ENCODE measurements at regions not wholly inside any gene's neighbourhood (a gene's known extent, or its start where the extent isn't known, plus 50 kb on each side); places are given as distances from the start of the nearest gene placed in this dataset.
"Not testable (repeated sequence)": the region's sequence is repeated elsewhere in the genome, so short reads cannot be mapped to it uniquely, and the experiment has no call there.

DNA sequence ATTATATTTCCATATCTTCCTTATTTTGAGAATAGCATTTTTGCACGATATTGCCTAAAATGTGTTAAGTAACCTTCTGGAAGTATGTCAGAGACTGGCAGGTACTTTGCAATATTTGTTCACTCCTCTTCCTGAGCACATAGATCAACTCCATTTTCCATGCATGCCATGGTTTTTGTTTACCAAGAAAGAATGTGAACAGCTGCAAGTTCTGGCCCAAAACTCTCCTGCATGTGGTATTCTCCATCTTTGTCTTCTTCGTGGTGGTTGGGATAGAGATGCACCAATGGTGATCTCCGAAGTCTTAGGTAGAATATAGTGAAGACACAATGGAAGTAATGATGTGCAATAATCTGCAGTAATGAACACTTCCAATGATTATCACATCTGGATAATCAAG is 2241.0 kb upstream of the RAG2 start:
- Mint-ChIP-seq H3K27ac (no peak overlapping the region), H3K27me3 (no peaks in the 10 kb centered on the region), H3K36me3 (ENCODE audit: low read depth) (no peaks in the 10 kb centered on the region), H3K4me1 (no peaks in the 10 kb centered on the region), H3K4me3 (no peak overlapping the region), H3K9me3 (ENCODE audit: low read depth) (peaks cover 7% of the 10 kb centered on the region)
- POLR2A ChIA-PET, result no interaction called here
- ATAC-seq, result no peak
- intact Hi-C loops (cut with DNase I, micrococcal nuclease), result no loop called here
- CTCF ChIA-PET, result no interaction called here
- no peak for DNase-seq

DNA sequence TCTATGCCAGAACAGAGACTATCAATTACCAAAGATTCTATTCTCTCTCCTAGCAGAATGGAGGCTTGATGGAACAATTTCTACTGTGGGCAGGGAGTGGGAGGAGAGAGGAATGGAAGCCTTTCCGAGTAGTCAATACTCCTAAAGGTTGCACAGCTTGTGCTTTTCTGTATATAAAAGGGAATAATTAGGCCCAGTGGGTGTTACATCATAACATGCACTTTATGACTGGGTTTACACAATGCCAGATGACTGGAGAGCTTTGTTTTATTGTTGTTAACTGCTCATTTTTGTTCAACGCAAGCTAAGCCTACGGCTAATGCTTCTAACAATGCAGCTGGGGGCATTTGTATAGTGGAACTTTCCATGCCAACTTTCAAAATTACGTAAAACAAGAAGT is 2237.9 kb upstream of the RAG2 start:
- CTCF ChIA-PET, result no interaction called here
- Mint-ChIP-seq H3K9me3 (ENCODE audit: low read depth) (peaks cover 6% of the 10 kb centered on the region), H3K27ac (no peak overlapping the region), H3K27me3 (no peaks in the 10 kb centered on the region), H3K4me1 (no peaks in the 10 kb centered on the region), H3K4me3 (no peak overlapping the region), H3K36me3 (ENCODE audit: low read depth) (no peaks in the 10 kb centered on the region)
- POLR2A ChIA-PET, result no interaction called here
- intact Hi-C loops (cut with DNase I, micrococcal nuclease), result no loop called here
- DNase-seq (no peak), ATAC-seq (no peak)

DNA sequence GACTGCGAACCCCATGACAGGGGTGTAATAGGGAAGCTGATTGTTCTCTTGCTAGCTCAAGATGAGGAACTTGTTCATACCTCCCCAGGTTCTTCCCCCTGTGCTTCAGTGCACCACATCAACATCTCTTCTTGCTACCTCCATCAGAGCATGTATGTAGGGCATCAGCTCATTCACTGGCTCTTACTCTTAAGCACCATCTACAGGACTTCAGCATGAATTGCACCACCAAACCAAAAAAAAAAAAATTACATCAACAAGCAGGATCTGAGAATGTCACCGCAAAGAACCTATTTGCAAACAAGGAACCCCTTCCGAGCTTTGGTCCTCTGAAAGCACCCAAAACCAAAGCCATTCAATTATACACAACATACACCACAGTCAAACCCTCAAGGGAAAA is 2226.5 kb upstream of the RAG2 start:
- intact Hi-C loops (cut with DNase I, micrococcal nuclease), result no loop called here

GRCh38 chr11:38821786-38822185 is 2223.8 kb upstream of the RAG2 start:
- ATAC-seq; intact Hi-C loops (cut with DNase I, micrococcal nuclease); H3K4me3 Mint-ChIP-seq; H3K27me3 Mint-ChIP-seq; CTCF ChIA-PET; POLR2A ChIA-PET; H3K36me3 Mint-ChIP-seq (ENCODE audit: low read depth); DNase-seq; H3K4me1 Mint-ChIP-seq; H3K27ac Mint-ChIP-seq: not testable (repeated sequence)
- peaks cover 29% of the 10 kb centered on the region for H3K9me3 Mint-ChIP-seq (ENCODE audit: low read depth)

More for the DNA sequence above, 2226.5 kb upstream of the RAG2 start:
- Mint-ChIP-seq H3K36me3 (ENCODE audit: low read depth) (no peaks in the 10 kb centered on the region), H3K27me3 (no peaks in the 10 kb centered on the region), H3K4me3 (no peak overlapping the region), H3K27ac (no peak overlapping the region), H3K9me3 (ENCODE audit: low read depth) (peaks cover 38% of the 10 kb centered on the region), H3K4me1 (no peaks in the 10 kb centered on the region)
- DNase-seq (no peak), ATAC-seq (no peak)
- ChIA-PET CTCF (no interaction called here), POLR2A (no interaction called here)

GRCh38 chr11:38819981-38820380 is 2221.9 kb upstream of the RAG2 start:
- no peak overlapping the region for H3K4me3 Mint-ChIP-seq
- ChIA-PET CTCF (no interaction called here), POLR2A (no interaction called here)
- intact Hi-C loops (cut with DNase I, micrococcal nuclease), result no loop called here
- ATAC-seq, result no peak
- H3K9me3 Mint-ChIP-seq (ENCODE audit: low read depth), result peaks cover 14% of the 10 kb centered on the region
- DNase-seq, result no peak
- H3K36me3 Mint-ChIP-seq (ENCODE audit: low read depth), result no peaks in the 10 kb centered on the region
- no peak overlapping the region for H3K27ac Mint-ChIP-seq
- no peaks in the 10 kb centered on the region for H3K27me3 Mint-ChIP-seq
- no peaks in the 10 kb centered on the region for H3K4me1 Mint-ChIP-seq

DNA sequence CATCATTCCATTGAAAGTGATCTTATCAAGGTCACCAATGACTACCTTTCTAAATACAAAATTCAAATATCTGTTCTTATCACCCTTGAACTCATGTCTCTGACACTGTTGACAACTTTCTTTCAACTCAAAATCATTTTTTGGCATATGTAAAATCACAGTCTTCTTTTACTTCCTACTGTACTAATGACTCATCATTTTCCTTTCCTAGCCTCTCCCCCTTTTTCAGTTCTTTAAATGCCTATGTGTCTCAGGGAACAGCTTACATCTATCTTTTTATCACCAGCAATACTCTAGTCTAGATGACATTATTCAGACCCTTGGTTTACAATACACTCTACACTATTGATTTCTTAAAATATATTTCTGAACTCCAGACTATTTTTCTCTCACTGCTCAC is 2220.7 kb upstream of the RAG2 start:
- intact Hi-C loops (cut with DNase I, micrococcal nuclease), result no loop called here
- DNase-seq, result no peak
- H3K27ac Mint-ChIP-seq, result no peak overlapping the region
- CTCF ChIA-PET, result no interaction called here
- H3K36me3 Mint-ChIP-seq (ENCODE audit: low read depth), result no peaks in the 10 kb centered on the region
- POLR2A ChIA-PET, result no interaction called here
- peaks cover 11% of the 10 kb centered on the region for H3K9me3 Mint-ChIP-seq (ENCODE audit: low read depth)
- H3K27me3 Mint-ChIP-seq, result no peaks in the 10 kb centered on the region
- H3K4me3 Mint-ChIP-seq, result no peak overlapping the region
- no peaks in the 10 kb centered on the region for H3K4me1 Mint-ChIP-seq
- ATAC-seq, result no peak

GRCh38 chr11:38814670-38815069 is 2216.6 kb upstream of the RAG2 start:
- no peaks in the 10 kb centered on the region for H3K4me1 Mint-ChIP-seq
- ATAC-seq (no peak), DNase-seq (no peak)
- H3K36me3 Mint-ChIP-seq (ENCODE audit: low read depth), result no peaks in the 10 kb centered on the region
- ChIA-PET POLR2A (no interaction called here), CTCF (no interaction called here)
- H3K27me3 Mint-ChIP-seq, result no peaks in the 10 kb centered on the region
- no peak overlapping the region for H3K4me3 Mint-ChIP-seq
- intact Hi-C loops (cut with DNase I, micrococcal nuclease), result no loop called here
- peaks cover 11% of the 10 kb centered on the region for H3K9me3 Mint-ChIP-seq (ENCODE audit: low read depth)
- no peak overlapping the region for H3K27ac Mint-ChIP-seq

GRCh38 chr11:38809521-38809920 is 2211.5 kb upstream of the RAG2 start:
- no peak overlapping the region for H3K27ac Mint-ChIP-seq
- no peak for DNase-seq
- H3K4me3 Mint-ChIP-seq, result no peak overlapping the region
- intact Hi-C loops (cut with DNase I, micrococcal nuclease), result no loop called here
- peaks cover 10% of the 10 kb centered on the region for H3K9me3 Mint-ChIP-seq (ENCODE audit: low read depth)
- no peak for ATAC-seq
- H3K27me3 Mint-ChIP-seq, result no peaks in the 10 kb centered on the region
- CTCF ChIA-PET, result no interaction called here
- no peaks in the 10 kb centered on the region for H3K4me1 Mint-ChIP-seq
- H3K36me3 Mint-ChIP-seq (ENCODE audit: low read depth), result no peaks in the 10 kb centered on the region
- POLR2A ChIA-PET, result no interaction called here

DNA sequence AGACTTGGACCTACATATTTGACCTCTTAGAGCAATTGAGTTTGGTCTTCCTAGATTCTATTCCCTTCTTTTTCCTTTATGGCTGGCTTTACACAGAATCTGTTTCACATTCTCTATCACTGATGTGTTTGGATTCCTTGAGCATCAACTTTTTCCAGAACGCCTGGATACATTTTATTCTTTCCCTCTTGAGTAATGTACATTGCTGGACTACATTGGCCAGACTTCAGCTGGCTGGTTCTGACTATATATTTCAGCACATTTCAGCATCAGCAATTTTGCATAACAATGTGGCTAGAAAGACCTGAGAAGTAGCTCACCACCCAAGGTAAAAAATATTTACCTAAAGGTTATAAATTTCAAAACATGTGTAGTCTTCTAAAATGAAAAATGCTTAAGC is 2198.2 kb upstream of the RAG2 start:
- no peak overlapping the region for H3K4me3 Mint-ChIP-seq
- ATAC-seq (no peak), DNase-seq (no peak)
- no peaks in the 10 kb centered on the region for H3K4me1 Mint-ChIP-seq
- intact Hi-C loops (cut with DNase I, micrococcal nuclease), result no loop called here
- no peak overlapping the region for H3K27ac Mint-ChIP-seq
- ChIA-PET CTCF (no interaction called here), POLR2A (no interaction called here)
- H3K36me3 Mint-ChIP-seq (ENCODE audit: low read depth), result no peaks in the 10 kb centered on the region
- H3K27me3 Mint-ChIP-seq, result no peaks in the 10 kb centered on the region
- H3K9me3 Mint-ChIP-seq (ENCODE audit: low read depth), result peaks cover 5% of the 10 kb centered on the region

- Mint-ChIP-seq H3K36me3 (ENCODE audit: low read depth) (no peaks in the 10 kb centered on the region), H3K27me3 (no peaks in the 10 kb centered on the region), H3K4me3 (no peak overlapping the region), H3K9me3 (ENCODE audit: low read depth) (peaks cover 5% of the 10 kb centered on the region), H3K4me1 (no peaks in the 10 kb centered on the region), H3K27ac (no peak overlapping the region)
- intact Hi-C loops (cut with DNase I, micrococcal nuclease), result no loop called here
- no peak for ATAC-seq
- no peak for DNase-seq
- POLR2A ChIA-PET, result no interaction called here
- CTCF ChIA-PET, result no interaction called here
These were observed 2197.0 kb upstream of the RAG2 start for GRCh38 chr11:38795027-38795426.

DNA sequence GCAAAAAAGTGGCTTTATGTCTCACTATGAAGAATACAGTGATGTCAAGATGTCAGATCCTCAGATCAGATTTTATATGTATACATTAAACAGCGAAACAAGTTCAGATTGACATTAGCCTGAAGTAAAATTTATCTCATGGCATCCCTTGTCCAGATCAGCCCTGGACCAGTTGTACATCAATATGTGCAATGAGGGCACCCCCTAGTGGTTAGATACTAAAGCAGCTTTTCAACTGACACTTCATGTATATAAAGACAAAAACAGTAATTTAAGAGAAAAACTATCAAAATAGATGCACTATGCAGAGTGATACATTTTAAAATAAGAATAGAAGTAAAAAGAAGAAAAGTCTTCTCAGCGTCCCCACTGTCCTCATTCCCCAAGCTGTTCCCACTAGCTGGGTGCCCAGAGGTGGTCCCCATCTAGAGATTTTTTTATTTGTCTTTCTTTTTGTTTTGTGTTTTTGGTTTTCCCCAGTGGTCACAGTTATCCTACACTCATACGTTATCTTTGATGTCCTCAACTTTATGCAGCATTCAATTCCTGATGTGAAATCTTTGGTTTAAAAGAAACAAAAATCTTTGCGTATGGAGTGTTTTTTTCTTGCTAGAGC is 2193.4 kb upstream of the RAG2 start:
- Mint-ChIP-seq H3K27ac (no peak overlapping the region), H3K4me3 (no peak overlapping the region), H3K27me3 (no peaks in the 10 kb centered on the region), H3K36me3 (ENCODE audit: low read depth) (no peaks in the 10 kb centered on the region), H3K9me3 (ENCODE audit: low read depth) (peaks cover 3% of the 10 kb centered on the region), H3K4me1 (no peaks in the 10 kb centered on the region)
- DNase-seq (peak; percentile 22), ATAC-seq (no peak)
- CTCF ChIA-PET, result interaction anchor here (0.6 to 1.7 kb wide), 4 partner anchors 12 to 612 kb away, joined by 3 to 5 read pairs (median 3); no protein-coding TSS in a partner anchor
- intact Hi-C loops (cut with DNase I, micrococcal nuclease), result loop anchor here in 1 of 2 experiments (5.0 kb wide), 2 partner anchors 844 to 1789 kb away; no protein-coding TSS in a partner anchor
- POLR2A ChIA-PET, result no interaction called here

GRCh38 chr11:38788561-38788960 is 2190.5 kb upstream of the RAG2 start:
- DNase-seq, result no peak
- CTCF ChIA-PET, result no interaction called here
- intact Hi-C loops (cut with DNase I, micrococcal nuclease), result no loop called here
- Mint-ChIP-seq H3K4me3 (no peak overlapping the region), H3K4me1 (no peaks in the 10 kb centered on the region), H3K27me3 (no peaks in the 10 kb centered on the region), H3K27ac (no peak overlapping the region), H3K9me3 (ENCODE audit: low read depth) (peaks cover 5% of the 10 kb centered on the region), H3K36me3 (ENCODE audit: low read depth) (no peaks in the 10 kb centered on the region)
- no peak for ATAC-seq
- POLR2A ChIA-PET, result interaction anchor here (0.6 kb wide), 1 partner anchor 10 kb away, joined by 5 read pairs; no protein-coding TSS in a partner anchor

DNA sequence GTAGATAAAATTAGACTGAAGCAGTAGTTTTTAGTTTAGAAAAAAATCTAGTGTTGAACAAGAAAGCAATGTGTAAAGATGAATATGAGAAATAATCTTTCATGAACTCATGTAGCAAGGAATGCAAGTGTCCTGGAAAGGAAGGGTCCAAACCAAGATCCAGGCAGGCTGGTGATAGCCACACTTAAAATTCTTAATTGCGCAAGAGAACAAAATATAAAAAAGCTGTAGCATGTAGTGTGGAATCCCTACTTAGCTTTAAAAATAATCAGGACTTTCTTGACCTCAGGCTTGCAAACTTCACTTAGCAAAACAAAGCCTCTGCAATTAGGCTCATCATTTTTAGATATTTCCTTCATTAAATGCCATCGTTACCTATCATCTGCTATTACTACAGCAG is 2186.1 kb upstream of the RAG2 start:
- ChIA-PET CTCF (no interaction called here), POLR2A (no interaction called here)
- Mint-ChIP-seq H3K4me3 (no peak overlapping the region), H3K27me3 (no peaks in the 10 kb centered on the region), H3K9me3 (ENCODE audit: low read depth) (peaks cover 7% of the 10 kb centered on the region), H3K36me3 (ENCODE audit: low read depth) (no peaks in the 10 kb centered on the region), H3K4me1 (no peaks in the 10 kb centered on the region), H3K27ac (no peak overlapping the region)
- intact Hi-C loops (cut with DNase I, micrococcal nuclease), result no loop called here
- ATAC-seq (no peak), DNase-seq (no peak)
